ENCODE measurements at regions not wholly inside any gene's neighbourhood (a gene's known extent, or its start where the extent isn't known, plus 50 kb on each side); places are given as distances from the start of the nearest gene placed in this dataset.

DNA sequence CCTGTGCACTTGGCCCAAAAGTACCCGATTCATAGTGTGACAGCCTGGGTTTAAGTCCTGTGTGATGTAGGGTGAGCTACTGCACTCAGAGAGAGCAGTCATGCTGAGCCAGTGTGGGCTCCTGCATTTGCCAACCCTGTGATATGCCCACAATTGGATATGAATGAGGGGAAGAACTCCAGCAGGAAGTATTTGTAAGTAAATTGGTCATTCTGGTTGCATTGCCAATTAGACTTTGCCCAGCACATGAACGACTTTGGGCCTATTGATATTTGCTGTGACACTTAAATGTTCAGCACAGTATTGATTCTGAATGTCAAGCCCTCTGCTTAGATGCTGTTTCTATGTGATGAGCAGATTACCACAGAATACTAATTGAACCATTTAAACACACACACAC lies 570.9 kb downstream of the PIK3C3 start:
- WGBS, 2 experiments (ENCODE audit: low coverage in 1 of 2, low lambda C conversion rate in 2 of 2, missing lambda C conversion rate in 2 of 2) = 37 to 39% methylated on average over 2 of the region's 2 CpGs
- Histone ChIP-seq H3K4me1 (ENCODE audit: insufficient read depth) (no peaks in the 10 kb centered on the region), H3F3A (ENCODE audit: insufficient read depth) (no peaks in the 10 kb centered on the region), H3K27me3 (replicated peaks; ENCODE audit: insufficient read depth) (peaks cover 28% of the 10 kb centered on the region; the same call in 1 of the 2 replicates), H3K9ac (no peak overlapping the region), H3K36me3 (ENCODE audit: low read depth) (no peaks in the 10 kb centered on the region), H2AFZ (no peak overlapping the region), H3K27ac (no peak overlapping the region), H3K9me2 (ENCODE audit: insufficient read depth) (no peaks in the 10 kb centered on the region), H4K20me1 (ENCODE audit: insufficient read depth) (no peaks in the 10 kb centered on the region), H3K79me2 (ENCODE audit: insufficient read depth) (no peaks in the 10 kb centered on the region), H3K4me2 (ENCODE audit: unreplicated experiment) (no peak overlapping the region), H3K4me3 (no peak overlapping the region), H3K9me3 (ENCODE audit: low read depth) (no peaks in the 10 kb centered on the region)
- in situ Hi-C loops (cut with MboI) = no loop called here
- no peak for TF ChIP-seq EZH2phosphoT487 (IDR thresholded peaks at IDR 0.05; ENCODE audit: insufficient read depth, low read depth)
- TF ChIP-seq EZH2 (IDR thresholded peaks at IDR 0.05; ENCODE audit: insufficient read depth, poor library complexity, severe bottlenecking) = no peak
- DNase-seq = no peak

- H3K79me2 ChIP-seq (ENCODE audit: insufficient read depth) = no peaks in the 10 kb centered on the region
- no peak overlapping the region for H3K27ac ChIP-seq
- H3K36me3 ChIP-seq (ENCODE audit: low read depth) = no peaks in the 10 kb centered on the region
- H3F3A ChIP-seq (ENCODE audit: insufficient read depth) = no peaks in the 10 kb centered on the region
- no peaks in the 10 kb centered on the region for H4K20me1 ChIP-seq (ENCODE audit: insufficient read depth)
- no peak for DNase-seq
- H3K4me3 ChIP-seq = no peak overlapping the region
- WGBS, 2 experiments (ENCODE audit: low coverage in 1 of 2, low lambda C conversion rate in 2 of 2, missing lambda C conversion rate in 2 of 2) = 60 to 66% methylated on average over 5 of the region's 5 CpGs
- in situ Hi-C loops (cut with MboI) = no loop called here
- H3K27me3 ChIP-seq (replicated peaks; ENCODE audit: insufficient read depth) = peaks cover 19% of the 10 kb centered on the region; the same call in 1 of the 2 replicates
- no peak for TF ChIP-seq EZH2phosphoT487 (IDR thresholded peaks at IDR 0.05; ENCODE audit: insufficient read depth, low read depth)
- TF ChIP-seq EZH2 (IDR thresholded peaks at IDR 0.05; ENCODE audit: insufficient read depth, poor library complexity, severe bottlenecking) = no peak
- H3K4me1 ChIP-seq (ENCODE audit: insufficient read depth) = no peaks in the 10 kb centered on the region
- H3K9ac ChIP-seq = no peak overlapping the region
- H3K4me2 ChIP-seq (ENCODE audit: unreplicated experiment) = no peak overlapping the region
- no peaks in the 10 kb centered on the region for H3K9me2 ChIP-seq (ENCODE audit: insufficient read depth)
- no peaks in the 10 kb centered on the region for H3K9me3 ChIP-seq (ENCODE audit: low read depth)
- H2AFZ ChIP-seq = no peak overlapping the region
These were observed 572.7 kb downstream of the PIK3C3 start for GRCh38 chr18:42527766-42528165.

GRCh38 chr18:42530276-42530675 lies 575.2 kb downstream of the PIK3C3 start:
- Histone ChIP-seq H3F3A (ENCODE audit: insufficient read depth) (no peaks in the 10 kb centered on the region), H3K79me2 (ENCODE audit: insufficient read depth) (no peaks in the 10 kb centered on the region), H3K36me3 (ENCODE audit: low read depth) (no peaks in the 10 kb centered on the region), H3K27me3 (replicated peaks; ENCODE audit: insufficient read depth) (0 out of 2 replicates have a peak, but pooled peaks cover 11% of the 10 kb centered on the region), H3K9me2 (ENCODE audit: insufficient read depth) (no peaks in the 10 kb centered on the region), H2AFZ (no peak overlapping the region), H3K4me1 (ENCODE audit: insufficient read depth) (no peaks in the 10 kb centered on the region), H3K4me3 (no peak overlapping the region), H3K27ac (no peak overlapping the region), H3K9ac (no peak overlapping the region), H3K9me3 (ENCODE audit: low read depth) (no peaks in the 10 kb centered on the region), H4K20me1 (ENCODE audit: insufficient read depth) (no peaks in the 10 kb centered on the region), H3K4me2 (ENCODE audit: unreplicated experiment) (no peak overlapping the region)
- TF ChIP-seq EZH2 (IDR thresholded peaks at IDR 0.05; ENCODE audit: insufficient read depth, poor library complexity, severe bottlenecking) (no peak), EZH2phosphoT487 (IDR thresholded peaks at IDR 0.05; ENCODE audit: insufficient read depth, low read depth) (no peak)
- in situ Hi-C loops (cut with MboI) = no loop called here
- no peak for DNase-seq
- WGBS, 2 experiments (ENCODE audit: low coverage in 1 of 2, low lambda C conversion rate in 2 of 2, missing lambda C conversion rate in 2 of 2) = 4 to 5% methylated on average over 1 of the region's 1 CpG

- Histone ChIP-seq H3K27ac (no peak overlapping the region), H3K9me3 (ENCODE audit: low read depth) (no peaks in the 10 kb centered on the region), H3K4me1 (ENCODE audit: insufficient read depth) (no peaks in the 10 kb centered on the region), H3K4me3 (no peak overlapping the region), H3K9me2 (ENCODE audit: insufficient read depth) (no peaks in the 10 kb centered on the region), H2AFZ (no peak overlapping the region), H3K79me2 (ENCODE audit: insufficient read depth) (no peaks in the 10 kb centered on the region), H3K9ac (no peak overlapping the region), H3K4me2 (ENCODE audit: unreplicated experiment) (no peak overlapping the region), H3F3A (ENCODE audit: insufficient read depth) (no peaks in the 10 kb centered on the region), H3K36me3 (ENCODE audit: low read depth) (no peaks in the 10 kb centered on the region), H3K27me3 (replicated peaks; ENCODE audit: insufficient read depth) (0 out of 2 replicates have a peak, but pooled peaks cover 1% of the 10 kb centered on the region), H4K20me1 (ENCODE audit: insufficient read depth) (no peaks in the 10 kb centered on the region)
- in situ Hi-C loops (cut with MboI) = no loop called here
- no peak for DNase-seq
- 36 to 48% methylated on average over 1 of the region's 1 CpG for WGBS, 2 experiments (ENCODE audit: low coverage in 1 of 2, low lambda C conversion rate in 2 of 2, missing lambda C conversion rate in 2 of 2)
- TF ChIP-seq EZH2 (IDR thresholded peaks at IDR 0.05; ENCODE audit: insufficient read depth, poor library complexity, severe bottlenecking) (no peak), EZH2phosphoT487 (IDR thresholded peaks at IDR 0.05; ENCODE audit: insufficient read depth, low read depth) (no peak)
These were observed 577.1 kb downstream of the PIK3C3 start for GRCh38 chr18:42532119-42532518.
